ENCODE measurements at regions not wholly inside any gene's neighbourhood (a gene's known extent, or its start where the extent isn't known, plus 50 kb on each side); places are given as distances from the start of the nearest gene placed in this dataset.

DNA sequence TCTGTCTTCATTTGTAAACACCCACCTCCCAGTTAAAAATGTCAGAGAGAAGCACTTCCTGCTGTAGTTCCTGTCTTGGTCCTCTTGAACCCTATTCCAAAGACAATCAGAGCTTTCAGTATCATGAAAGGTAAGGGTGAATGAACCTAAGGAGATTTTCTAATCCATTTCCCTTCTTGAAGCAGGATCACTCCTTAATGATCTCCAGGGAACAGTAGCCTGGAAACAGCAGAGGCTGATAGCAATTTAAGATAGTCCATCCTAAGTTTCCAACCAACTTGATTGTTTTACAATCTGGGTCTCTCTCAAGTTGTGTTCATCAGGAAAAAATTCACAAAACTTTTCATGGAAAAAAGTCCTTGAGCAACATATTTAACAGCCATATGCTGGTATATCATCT lies 273.6 kb downstream of the NEBL start:
- no peaks in the 10 kb centered on the region for H3K4me1 Mint-ChIP-seq (ENCODE audit: low read depth, unreplicated experiment)
- no peak overlapping the region for H3K27ac Mint-ChIP-seq (ENCODE audit: unreplicated experiment)
- no peak for DNase-seq
- H3K9me3 Mint-ChIP-seq (ENCODE audit: unreplicated experiment) = no peaks in the 10 kb centered on the region
- H3K36me3 Mint-ChIP-seq (ENCODE audit: unreplicated experiment) = no peaks in the 10 kb centered on the region
- H3K4me3 Mint-ChIP-seq (ENCODE audit: unreplicated experiment) = no peak overlapping the region
- no peaks in the 10 kb centered on the region for H3K27me3 Mint-ChIP-seq (ENCODE audit: unreplicated experiment)
- TF ChIP-seq CTCF (IDR thresholded peaks at IDR 0.05; ENCODE audit: partially characterized antibody, unreplicated experiment) = no peak

DNA sequence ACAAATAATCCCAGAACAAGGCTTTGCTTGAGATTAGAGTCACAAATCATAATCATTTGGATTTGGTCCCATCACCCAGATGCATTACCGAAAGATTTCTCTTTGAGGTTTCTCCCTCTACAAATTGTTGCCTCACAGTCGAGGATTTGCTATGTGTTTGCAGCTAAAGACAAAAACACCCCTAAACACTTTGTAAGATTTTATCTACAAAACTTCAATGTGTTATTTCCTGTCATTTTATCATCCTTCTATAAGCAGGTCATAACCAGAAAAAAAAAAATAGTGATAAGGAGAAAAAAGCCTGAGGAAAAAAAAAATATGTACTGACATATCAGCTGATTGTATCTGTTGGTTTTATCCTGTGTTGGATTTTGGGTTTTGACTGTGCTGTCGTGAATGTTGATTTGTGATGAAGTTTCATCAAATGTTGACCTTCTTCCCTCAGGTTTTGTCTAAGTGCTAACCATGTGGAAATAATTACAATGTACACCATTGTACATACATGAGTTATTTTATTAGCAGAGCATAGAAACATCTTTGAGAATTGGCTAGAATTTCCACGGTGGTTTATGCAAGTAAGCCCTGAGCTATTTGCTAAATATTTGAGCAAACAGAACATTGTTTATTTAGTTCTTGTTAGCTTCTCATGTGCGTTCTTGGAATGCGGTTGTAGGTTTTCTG lies 274.4 kb downstream of the NEBL start:
- H3K36me3 Mint-ChIP-seq (ENCODE audit: unreplicated experiment) = no peaks in the 10 kb centered on the region
- no peak overlapping the region for H3K27ac Mint-ChIP-seq (ENCODE audit: unreplicated experiment)
- H3K4me1 Mint-ChIP-seq (ENCODE audit: low read depth, unreplicated experiment) = no peaks in the 10 kb centered on the region
- no peak for DNase-seq
- no peak for TF ChIP-seq CTCF (IDR thresholded peaks at IDR 0.05; ENCODE audit: partially characterized antibody, unreplicated experiment)
- no peak overlapping the region for H3K4me3 Mint-ChIP-seq (ENCODE audit: unreplicated experiment)
- H3K27me3 Mint-ChIP-seq (ENCODE audit: unreplicated experiment) = no peaks in the 10 kb centered on the region
- no peaks in the 10 kb centered on the region for H3K9me3 Mint-ChIP-seq (ENCODE audit: unreplicated experiment)

DNA sequence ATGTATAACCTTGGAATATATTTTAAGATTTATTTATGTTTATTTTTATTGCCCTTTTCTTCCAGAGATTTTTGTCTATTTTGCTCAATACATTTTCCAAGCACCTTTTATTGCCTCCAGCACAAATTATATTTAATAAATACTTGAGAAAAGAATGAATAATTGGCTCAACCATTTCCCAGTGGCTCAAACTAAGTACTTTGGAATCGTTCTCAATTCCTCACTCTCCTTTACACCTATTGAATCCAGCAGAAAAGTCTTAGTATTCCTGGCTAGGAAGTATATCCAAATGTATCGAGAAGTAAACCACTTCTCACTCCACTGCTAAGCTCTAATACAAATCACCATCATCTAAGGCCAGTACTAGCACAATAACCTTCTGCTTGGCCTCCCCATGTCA lies 276.1 kb downstream of the NEBL start:
- Mint-ChIP-seq H3K27me3 (ENCODE audit: unreplicated experiment) (no peaks in the 10 kb centered on the region), H3K4me1 (ENCODE audit: low read depth, unreplicated experiment) (no peaks in the 10 kb centered on the region), H3K36me3 (ENCODE audit: unreplicated experiment) (no peaks in the 10 kb centered on the region), H3K27ac (ENCODE audit: unreplicated experiment) (no peak overlapping the region), H3K9me3 (ENCODE audit: unreplicated experiment) (no peaks in the 10 kb centered on the region), H3K4me3 (ENCODE audit: unreplicated experiment) (no peak overlapping the region)
- no peak for DNase-seq
- no peak for TF ChIP-seq CTCF (IDR thresholded peaks at IDR 0.05; ENCODE audit: partially characterized antibody, unreplicated experiment)

DNA sequence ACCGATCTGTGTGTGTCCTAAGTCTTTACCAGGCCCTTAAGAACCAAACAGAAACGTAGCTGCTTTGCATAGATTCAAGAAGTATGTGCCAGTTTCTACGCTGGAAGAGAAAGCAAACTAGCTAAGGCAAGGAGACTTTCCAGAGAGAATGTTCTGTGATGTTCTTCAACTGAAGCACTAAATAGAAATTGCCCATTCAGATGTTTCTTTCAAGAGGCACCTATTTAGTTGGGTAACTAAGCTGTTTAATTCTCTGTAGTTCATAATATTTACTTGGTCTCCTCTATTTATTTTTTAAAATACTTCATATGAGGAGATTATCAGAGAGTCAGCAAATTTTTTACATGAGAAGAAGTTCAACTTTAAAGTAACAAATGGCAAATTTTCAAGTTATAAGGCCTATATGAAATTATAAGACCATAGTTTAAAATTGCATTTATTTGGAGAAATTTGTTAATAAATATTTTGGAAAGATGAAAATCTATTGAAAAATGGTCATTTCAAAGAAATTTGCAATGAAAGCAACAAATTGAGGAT lies 279.0 kb downstream of the NEBL start:
- Mint-ChIP-seq H3K36me3 (ENCODE audit: unreplicated experiment) (no peaks in the 10 kb centered on the region), H3K4me3 (ENCODE audit: unreplicated experiment) (no peak overlapping the region), H3K27me3 (ENCODE audit: unreplicated experiment) (no peaks in the 10 kb centered on the region)

More for the DNA sequence above, 279.0 kb downstream of the NEBL start:
- no peak overlapping the region for H3K27ac Mint-ChIP-seq (ENCODE audit: unreplicated experiment)
- H3K4me1 Mint-ChIP-seq (ENCODE audit: low read depth, unreplicated experiment) = no peaks in the 10 kb centered on the region
- no peaks in the 10 kb centered on the region for H3K9me3 Mint-ChIP-seq (ENCODE audit: unreplicated experiment)
- DNase-seq = no peak
- no peak for TF ChIP-seq CTCF (IDR thresholded peaks at IDR 0.05; ENCODE audit: partially characterized antibody, unreplicated experiment)
